ENCODE measurements at regions not wholly inside any gene's neighbourhood (a gene's known extent, or its start where the extent isn't known, plus 50 kb on each side); places are given as distances from the start of the nearest gene placed in this dataset.

DNA sequence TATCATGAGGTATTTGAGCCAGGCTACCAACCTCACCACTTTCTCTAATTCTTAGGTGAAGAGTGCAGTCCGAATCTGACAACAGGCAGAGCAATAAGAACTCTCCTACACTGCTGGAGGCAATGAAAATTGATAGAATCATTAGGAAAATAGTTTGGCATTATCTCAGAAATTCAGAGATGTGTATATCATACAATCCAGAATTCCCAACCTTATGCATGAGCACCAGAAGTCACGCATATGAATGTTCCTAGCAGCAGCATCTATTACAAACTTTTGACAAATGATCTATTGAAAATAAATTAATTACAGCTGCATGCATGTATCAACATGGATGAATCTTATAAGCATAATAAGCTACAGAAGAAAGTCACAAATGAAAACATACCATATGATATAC is 176.9 kb upstream of the CAMK1G start:
- TF ChIP-seq, protein P1, sequence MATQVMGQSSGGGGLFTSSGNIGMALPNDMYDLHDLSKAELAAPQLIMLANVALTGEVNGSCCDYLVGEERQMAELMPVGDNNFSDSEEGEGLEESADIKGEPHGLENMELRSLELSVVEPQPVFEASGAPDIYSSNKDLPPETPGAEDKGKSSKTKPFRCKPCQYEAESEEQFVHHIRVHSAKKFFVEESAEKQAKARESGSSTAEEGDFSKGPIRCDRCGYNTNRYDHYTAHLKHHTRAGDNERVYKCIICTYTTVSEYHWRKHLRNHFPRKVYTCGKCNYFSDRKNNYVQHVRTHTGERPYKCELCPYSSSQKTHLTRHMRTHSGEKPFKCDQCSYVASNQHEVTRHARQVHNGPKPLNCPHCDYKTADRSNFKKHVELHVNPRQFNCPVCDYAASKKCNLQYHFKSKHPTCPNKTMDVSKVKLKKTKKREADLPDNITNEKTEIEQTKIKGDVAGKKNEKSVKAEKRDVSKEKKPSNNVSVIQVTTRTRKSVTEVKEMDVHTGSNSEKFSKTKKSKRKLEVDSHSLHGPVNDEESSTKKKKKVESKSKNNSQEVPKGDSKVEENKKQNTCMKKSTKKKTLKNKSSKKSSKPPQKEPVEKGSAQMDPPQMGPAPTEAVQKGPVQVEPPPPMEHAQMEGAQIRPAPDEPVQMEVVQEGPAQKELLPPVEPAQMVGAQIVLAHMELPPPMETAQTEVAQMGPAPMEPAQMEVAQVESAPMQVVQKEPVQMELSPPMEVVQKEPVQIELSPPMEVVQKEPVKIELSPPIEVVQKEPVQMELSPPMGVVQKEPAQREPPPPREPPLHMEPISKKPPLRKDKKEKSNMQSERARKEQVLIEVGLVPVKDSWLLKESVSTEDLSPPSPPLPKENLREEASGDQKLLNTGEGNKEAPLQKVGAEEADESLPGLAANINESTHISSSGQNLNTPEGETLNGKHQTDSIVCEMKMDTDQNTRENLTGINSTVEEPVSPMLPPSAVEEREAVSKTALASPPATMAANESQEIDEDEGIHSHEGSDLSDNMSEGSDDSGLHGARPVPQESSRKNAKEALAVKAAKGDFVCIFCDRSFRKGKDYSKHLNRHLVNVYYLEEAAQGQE (IDR thresholded peaks at IDR 0.05; ENCODE audit: insufficient read depth in 1 of 2, low read depth in 2 of 2, low read length in 2 of 2): no peak
- no peak for TF ChIP-seq POLR2AphosphoS5 (IDR thresholded peaks at IDR 0.05; ENCODE audit: low read depth, low read length)
- no peak for TF ChIP-seq SIN3A (IDR thresholded peaks at IDR 0.05; ENCODE audit: borderline replicate concordance, insufficient read depth, low read length)
- TF ChIP-seq TAF1 (IDR thresholded peaks at IDR 0.05; ENCODE audit: borderline replicate concordance, insufficient read depth, low read length): no peak

All from PFSK-1 (cell line).